PC-9 (cell line): ENCODE measurements at regions not wholly inside any gene's neighbourhood (a gene's known extent, or its start where the extent isn't known, plus 50 kb on each side); places are given as distances from the start of the nearest gene placed in this dataset.

ENCODE experiments used
- EZH2 ChIP-seq: fragments of 200-600 bp; sonication (generic); IDR thresholded peaks from 2 replicates; pipeline ENCODE4 v1.8.0; 2017; ENCODE audit warnings: antibody characterized with exemption, low read depth
- TF ChIP-seq, protein P1 (sequence below): fragments of 200-600 bp; sonication (generic); conservative IDR thresholded peaks from 2 replicates; pipeline ENCODE4 v1.6.1; 2017; ENCODE audit warnings: mixed run types, antibody characterized with exemption, mild to moderate bottlenecking, moderate library complexity

DNA sequence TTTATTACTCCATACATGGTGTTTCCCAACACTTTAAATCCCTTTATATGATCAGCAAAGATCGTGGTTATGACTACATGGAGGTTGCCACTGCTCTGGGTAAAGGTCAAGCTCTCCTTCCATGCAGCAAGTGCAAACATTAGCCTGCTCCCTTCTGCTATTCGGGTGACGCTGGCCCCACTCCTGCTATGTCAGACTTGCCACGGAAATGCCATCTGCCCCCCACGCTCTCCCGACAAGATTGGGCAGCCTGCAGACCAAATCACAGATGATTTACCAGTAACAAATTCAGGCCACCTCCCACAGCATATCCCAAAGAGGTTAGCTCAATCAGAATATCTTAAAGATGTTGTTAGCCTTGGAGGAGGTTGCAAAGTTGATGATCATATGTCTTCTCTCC is 77.8 kb upstream of the MGMT start:
- TF ChIP-seq, protein P1, sequence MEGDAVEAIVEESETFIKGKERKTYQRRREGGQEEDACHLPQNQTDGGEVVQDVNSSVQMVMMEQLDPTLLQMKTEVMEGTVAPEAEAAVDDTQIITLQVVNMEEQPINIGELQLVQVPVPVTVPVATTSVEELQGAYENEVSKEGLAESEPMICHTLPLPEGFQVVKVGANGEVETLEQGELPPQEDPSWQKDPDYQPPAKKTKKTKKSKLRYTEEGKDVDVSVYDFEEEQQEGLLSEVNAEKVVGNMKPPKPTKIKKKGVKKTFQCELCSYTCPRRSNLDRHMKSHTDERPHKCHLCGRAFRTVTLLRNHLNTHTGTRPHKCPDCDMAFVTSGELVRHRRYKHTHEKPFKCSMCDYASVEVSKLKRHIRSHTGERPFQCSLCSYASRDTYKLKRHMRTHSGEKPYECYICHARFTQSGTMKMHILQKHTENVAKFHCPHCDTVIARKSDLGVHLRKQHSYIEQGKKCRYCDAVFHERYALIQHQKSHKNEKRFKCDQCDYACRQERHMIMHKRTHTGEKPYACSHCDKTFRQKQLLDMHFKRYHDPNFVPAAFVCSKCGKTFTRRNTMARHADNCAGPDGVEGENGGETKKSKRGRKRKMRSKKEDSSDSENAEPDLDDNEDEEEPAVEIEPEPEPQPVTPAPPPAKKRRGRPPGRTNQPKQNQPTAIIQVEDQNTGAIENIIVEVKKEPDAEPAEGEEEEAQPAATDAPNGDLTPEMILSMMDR: no peak
- TF ChIP-seq EZH2: no peak
